ENCODE measurements at regions not wholly inside any gene's neighbourhood (a gene's known extent, or its start where the extent isn't known, plus 50 kb on each side); places are given as distances from the start of the nearest gene placed in this dataset.

DNA sequence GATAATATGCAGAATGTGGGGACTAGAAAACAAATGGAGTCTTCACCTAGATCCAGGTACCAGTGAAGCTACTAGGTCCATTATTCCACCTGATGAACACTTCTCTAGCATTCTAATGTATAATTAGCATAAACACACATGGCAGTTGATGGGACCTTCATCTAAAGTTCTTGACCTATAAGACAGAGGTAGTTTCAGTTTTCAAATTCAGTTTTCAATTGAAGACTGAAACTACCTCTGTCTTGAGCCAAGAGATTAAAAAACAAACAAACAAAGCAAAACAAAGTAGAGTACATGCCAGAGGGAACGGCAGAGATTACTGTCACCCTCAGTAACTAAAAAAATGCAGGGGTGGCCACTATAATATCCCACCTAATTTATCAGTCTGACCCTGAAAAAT is 199.9 kb upstream of the NEIL3 start:
- DNase-seq (ENCODE audit: low read depth): no peak

DNA sequence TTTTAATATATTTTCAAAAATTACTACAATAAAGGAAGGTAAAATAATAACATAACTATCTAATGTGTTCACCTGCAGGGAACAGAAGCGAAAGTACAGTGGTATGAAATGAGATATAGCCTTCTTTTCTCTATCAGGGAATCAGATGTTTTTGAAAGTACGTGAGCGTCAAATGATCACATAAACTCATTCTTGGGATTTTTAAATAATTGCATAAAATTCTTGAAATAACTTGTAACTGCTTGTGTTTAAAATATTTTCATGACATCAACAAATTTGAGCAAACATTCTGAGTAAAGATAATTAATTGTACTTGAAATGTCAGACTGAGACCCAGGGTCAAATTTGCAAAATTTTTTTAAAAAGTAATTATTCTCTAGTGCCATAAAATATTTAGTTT is 193.5 kb upstream of the NEIL3 start:
- DNase-seq (ENCODE audit: low read depth): no peak

DNA sequence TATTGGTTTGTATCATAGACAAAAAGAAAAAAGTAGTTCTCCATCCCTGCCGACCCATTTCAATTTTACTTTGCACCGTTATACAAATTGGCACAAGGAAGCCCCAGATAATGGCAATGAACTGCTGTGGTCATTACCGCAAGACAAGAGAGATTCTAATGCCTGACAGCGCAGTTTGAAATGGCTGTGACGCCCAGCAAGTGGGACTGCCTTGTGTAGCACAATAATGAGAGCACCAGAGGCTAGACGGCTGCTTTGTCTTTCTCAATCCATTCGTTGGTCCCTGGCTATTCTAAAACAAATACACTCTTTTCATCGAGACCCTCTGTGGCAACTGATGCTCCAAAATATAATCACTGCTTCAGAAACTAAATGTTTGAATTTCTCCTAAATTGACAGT is 192.4 kb upstream of the NEIL3 start:
- DNase-seq (ENCODE audit: low read depth): no peak

GRCh38 chr4:177118596-177118995 is 191.1 kb upstream of the NEIL3 start:
- no peak for DNase-seq (ENCODE audit: low read depth)

- no peak for DNase-seq (ENCODE audit: low read depth)
Measured at GRCh38 chr4:177119021-177119471, 190.6 kb upstream of the NEIL3 start.

GRCh38 chr4:177119691-177120090 is 190.0 kb upstream of the NEIL3 start:
- no peak for DNase-seq (ENCODE audit: low read depth)

GRCh38 chr4:177123811-177124210 is 185.9 kb upstream of the NEIL3 start:
- no peak for DNase-seq (ENCODE audit: low read depth)

DNA sequence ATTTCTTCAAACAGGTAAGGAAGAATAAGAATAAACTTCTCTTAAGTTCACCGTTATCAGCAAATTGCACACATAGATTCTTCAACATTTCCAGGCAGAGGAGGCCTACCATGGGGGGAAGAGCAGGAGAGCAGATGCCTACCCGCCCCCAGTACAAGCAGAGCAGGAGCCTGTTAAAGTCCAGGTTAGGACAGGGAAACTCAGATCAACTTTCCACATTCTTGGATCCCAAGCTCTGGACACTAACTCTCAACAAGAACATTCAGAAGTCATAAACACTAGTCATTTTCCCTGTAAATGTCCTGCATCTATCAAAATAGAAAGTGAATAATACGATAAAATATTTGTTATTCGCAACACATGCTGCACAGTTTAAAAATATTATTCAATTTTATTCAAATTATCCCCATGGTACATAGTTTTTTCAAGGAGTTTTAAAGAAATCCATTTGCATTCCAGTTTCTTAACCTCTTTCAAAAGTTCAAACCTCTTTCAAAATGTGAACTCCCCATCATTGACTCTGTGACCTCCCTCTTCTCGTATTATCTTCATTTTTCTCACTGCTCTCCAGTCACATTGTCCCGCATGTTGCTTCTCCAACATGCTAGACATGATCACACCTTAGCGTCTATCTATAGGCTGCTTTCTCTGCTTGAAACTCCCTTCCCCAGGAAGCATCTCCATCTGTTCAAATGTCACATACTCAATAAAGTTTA is 185.2 kb upstream of the NEIL3 start:
- DNase-seq (ENCODE audit: low read depth): no peak

- no peak for DNase-seq (ENCODE audit: low read depth)
Measured at GRCh38 chr4:177125656-177126055, 184.0 kb upstream of the NEIL3 start.

DNA sequence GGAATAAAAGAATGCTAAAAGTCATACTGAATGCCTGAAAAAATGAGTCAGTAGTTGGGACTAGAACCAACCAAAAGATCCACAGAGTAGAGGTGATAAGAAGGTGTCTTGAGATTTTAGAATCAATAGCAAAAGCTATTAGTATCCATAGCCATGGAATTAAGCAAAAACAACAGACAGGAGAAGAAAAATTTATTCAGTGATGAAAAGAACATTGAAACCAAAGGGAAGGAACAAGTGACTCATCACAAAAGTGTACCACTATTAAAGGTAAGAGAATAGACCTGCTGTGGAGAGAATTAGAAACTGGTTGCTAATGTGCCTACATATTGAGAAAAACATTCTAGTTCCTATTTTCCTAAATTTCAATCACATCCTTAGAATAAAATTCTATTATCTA is 182.0 kb upstream of the NEIL3 start:
- DNase-seq (ENCODE audit: low read depth): no peak

DNA sequence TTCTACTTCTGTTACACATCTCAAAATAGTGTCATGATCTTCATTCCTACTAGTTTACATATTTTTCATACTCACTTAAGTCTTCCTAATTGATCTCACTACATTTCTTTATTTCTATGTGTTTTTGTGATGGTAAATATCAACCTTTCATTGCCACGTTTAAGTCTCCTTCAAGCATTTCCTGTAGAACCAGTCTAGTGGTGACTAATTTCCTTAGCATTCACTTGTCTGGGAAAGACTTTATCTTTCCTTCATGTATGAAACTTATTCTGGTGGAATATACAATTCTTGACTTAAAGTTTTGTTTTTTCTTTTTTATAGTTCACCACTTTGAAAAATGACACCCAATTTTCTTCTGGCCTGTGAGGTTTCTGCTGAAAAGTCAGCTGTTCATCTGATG is 181.4 kb upstream of the NEIL3 start:
- DNase-seq (ENCODE audit: low read depth): no peak

DNA sequence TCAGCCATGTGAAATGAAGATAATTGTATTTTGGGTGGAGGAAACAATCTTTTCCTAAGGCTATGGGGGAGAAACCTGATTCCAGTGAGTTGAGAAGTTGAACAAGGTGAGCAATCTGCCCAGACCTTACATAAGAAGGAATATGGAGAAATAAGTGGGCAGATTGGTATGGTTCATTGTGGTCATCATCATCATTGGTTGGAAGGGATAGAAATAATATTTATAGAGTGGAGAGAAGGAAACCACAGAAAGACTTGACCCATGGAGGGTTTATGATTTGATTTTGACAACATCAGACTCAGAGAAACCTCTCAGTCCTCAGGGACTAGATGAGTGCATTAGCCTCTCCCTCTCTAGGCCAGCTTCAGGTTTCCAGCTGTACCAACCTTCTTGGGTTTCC is 177.9 kb upstream of the NEIL3 start:
- DNase-seq (ENCODE audit: low read depth): no peak

DNA sequence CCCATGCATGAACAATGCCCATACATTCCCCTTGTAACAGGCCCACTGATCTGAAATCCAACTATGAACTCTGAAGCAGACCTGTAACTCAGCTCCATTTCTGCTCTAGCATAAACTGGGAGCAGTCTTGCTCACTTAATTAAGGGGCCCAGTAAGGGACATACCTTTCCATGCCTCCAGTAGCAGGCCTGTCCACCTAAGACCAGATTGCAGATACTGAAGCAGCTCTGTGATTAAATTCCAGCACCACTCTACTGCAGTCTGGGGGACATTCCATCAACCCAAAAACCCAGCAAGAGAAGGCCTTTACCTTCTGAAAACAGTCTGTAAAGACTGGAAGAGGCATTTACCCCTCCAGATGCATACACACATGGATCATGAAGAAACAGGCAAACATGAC is 162.0 kb upstream of the NEIL3 start:
- DNase-seq (ENCODE audit: low read depth): no peak

DNA sequence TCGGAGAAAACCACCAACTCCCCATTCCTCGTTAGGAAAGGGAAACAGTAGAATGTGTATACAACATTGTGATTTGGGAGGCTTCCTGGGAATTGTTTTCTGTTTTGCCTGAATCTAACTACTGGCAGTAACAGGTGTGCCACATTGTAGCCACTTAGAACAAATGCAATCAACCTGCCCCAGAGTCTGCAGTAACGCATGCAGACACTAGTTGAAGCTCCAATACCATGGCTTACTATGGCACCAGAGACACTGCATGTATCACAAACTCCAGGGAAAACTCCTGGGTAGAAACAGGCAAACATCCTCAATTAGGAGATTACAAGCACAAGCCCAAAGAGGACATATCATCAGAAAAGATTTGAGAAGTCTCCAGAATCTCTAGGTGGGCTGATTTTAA is 154.2 kb upstream of the NEIL3 start:
- DNase-seq (ENCODE audit: low read depth): no peak

GRCh38 chr4:177159600-177159999 is 150.1 kb upstream of the NEIL3 start:
- DNase-seq (ENCODE audit: low read depth): no peak

DNA sequence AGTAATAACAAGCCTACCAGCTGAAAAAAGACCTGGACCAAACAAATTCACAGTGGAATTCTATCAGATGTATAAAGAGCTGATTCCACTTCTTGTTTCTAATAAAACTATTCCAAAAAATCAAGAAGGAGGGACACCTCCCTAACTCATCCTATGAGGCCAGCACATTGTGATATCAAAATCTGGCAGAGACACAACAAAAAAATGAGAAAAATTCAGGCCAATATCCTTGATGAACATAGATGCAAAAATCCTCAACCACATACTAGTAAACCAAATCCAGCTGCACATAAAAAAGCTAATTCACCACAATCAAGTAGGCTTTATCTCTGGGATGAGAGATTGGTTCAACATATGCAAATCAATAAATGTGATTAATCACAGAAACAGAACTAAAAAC is 147.9 kb upstream of the NEIL3 start:
- DNase-seq (ENCODE audit: low read depth): no peak

DNA sequence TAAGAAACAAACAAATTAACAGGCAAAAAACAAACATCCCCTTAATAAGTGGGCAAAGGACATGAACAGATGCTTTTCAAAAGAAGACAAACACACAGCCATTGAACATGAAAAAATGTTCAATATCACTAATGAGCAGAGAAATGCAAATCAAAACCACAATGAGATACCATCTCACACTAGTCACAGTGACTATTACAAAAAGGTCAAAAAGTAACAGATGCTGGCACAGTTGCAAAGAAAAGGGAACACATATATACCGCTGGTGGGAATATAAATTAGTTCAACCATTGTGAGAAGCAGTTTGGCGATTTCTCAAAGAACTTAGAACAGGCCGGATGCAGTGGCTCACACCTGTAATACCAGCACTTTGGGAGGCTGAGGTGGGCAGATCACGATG is 146.1 kb upstream of the NEIL3 start:
- no peak for DNase-seq (ENCODE audit: low read depth)

DNA sequence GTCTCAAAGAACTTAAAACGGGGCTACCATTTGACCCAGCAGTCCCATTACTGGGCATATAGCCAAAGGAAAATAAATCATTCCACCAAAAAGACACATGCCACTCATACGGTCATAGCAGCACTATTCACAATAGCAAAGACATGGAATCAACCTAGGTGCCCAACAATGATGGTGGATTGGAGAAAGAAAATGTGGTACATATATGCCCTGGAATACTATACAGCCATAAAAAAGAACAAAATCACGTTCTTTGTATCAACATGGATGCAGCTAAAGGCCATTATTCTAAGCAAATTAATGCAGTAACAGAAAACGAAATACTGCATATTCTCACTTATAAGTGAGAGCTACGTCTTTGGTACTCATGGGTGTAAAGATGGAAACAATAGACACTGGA is 138.1 kb upstream of the NEIL3 start:
- DNase-seq (ENCODE audit: low read depth): no peak

DNA sequence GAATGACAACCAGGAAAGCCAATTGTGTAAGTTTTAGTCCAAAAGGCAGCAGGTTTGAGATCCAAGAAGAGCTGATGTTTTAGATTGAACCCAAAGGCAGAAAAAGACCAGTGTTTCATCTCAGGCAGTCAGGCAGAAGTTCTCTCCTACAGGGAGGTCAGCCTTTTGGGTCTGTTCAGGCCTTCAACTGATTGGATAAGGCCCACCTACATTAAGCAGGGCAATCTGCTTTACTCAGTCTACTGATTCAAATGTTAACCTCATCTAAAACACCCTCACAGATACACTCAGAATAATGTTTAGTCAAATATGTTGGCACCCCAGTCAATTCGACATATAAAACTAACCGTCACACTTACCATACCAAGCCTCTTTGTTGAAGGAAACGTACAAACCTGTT is 134.2 kb upstream of the NEIL3 start:
- no peak for DNase-seq (ENCODE audit: low read depth)

DNA sequence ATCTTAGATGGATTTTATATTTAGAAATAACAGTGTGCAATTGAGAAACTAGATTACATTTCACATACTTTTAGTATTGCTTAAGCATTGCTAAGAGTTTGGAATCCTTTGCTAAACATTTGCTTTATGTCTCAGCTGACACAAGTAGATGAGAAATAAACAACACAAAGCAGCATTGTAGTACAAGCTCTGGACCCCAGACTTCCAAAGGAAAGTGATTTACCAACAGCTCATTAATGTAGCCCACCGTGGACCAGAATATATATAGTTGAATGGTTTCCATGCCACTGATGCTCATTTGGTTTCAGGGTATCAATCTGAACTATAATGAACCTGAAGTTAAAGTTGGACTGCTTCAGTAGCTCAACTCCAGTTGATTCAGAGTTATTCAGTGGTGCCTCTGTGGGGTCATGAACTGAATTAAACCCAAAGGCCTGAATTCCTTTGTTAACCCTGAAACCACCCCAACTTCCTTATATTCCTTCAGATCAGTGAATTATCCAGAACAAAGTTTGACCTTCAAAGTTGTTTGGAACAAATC is 132.1 kb upstream of the NEIL3 start:
- no peak for DNase-seq (ENCODE audit: low read depth)

DNA sequence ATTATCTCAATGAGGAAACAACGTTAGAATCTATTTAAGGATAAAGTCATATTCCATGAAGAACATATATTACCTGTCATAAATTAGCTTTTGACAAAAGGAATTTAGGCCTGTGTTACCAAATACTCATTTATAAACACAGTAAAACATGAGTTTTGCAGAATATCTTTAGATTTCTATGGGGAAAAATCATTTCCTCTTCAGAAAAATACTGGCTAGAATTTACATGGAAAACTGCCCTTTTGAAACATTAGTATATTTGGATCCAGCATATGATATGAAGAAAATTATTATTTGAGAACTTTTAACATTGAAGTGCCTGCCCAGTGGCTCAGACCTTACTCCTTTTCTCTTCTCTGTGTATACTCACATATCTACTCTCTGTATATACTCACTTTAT is 131.4 kb upstream of the NEIL3 start:
- DNase-seq (ENCODE audit: low read depth): no peak

GRCh38 chr4:177182166-177182565 is 127.5 kb upstream of the NEIL3 start:
- DNase-seq (ENCODE audit: low read depth): no peak

DNA sequence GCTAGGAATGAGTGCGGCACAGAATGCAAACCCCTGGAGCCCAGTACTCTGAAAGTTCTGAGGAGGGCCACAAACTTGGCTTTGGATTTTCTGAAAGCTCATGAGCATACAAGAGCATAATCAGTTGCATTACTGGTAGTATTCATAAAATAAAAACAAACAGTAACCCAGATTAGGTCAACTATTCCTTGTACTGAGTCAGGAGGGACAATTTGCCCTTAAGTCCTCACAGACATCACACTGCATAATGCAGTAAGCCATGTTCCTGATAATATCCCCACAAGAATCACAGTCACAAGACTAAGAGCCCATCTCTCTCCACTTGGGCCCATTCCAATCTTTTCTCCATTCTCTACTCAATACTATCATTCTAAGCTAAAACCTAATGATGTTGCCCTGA is 126.9 kb upstream of the NEIL3 start:
- no peak for DNase-seq (ENCODE audit: low read depth)

DNA sequence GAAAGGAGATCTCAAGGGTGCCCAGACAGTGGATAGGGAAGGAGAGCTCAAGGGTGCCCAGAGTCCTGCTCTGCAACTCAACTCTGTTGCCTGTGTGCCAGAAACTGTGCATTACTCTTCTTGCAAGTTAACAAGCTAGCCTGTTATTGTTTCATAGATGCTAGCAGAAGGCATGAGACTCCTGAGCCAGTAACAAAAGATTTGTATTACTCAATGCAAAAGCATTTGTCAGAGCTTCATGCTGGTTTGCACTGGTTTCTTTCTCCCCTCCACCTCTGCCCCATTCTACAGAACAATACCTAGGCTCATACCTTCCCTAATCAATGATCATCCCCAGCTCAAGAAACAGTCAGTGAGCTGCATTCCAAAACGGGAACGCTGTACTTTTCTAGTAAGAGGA is 124.5 kb upstream of the NEIL3 start:
- no peak for DNase-seq (ENCODE audit: low read depth)
